GM21619 (cell line): ENCODE measurements at regions not wholly inside any gene's neighbourhood (a gene's known extent, or its start where the extent isn't known, plus 50 kb on each side); places are given as distances from the start of the nearest gene placed in this dataset.
"Not testable (repeated sequence)": the region's sequence is repeated elsewhere in the genome, so short reads cannot be mapped to it uniquely, and the experiment has no call there.

Experiments used
- ATAC-seq: cut with Tn5 transposase; IDR thresholded peaks from one replicate; pipeline ENCODE4 v1.9.1; 2021; ENCODE audit not compliant: unreplicated experiment

DNA sequence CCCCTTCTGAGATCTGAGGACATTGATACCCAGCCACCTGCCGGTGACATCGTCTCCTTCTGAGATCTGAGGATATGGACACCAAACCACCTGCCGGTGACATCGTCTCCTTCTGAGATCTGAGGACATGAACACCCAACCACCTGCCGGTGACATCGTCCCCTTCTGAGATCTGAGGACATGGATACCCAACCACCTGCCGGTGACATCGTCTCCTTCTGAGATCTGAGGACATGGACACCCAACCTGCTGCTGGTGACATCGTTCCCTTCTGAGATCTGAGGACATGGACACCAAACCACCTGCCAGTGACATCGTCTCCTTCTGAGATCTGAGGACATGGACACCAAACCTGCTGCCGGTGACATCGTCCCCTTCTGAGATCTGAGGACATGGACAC is 396.1 kb upstream of the TNRC6C start:
- not testable (repeated sequence) for ATAC-seq

DNA sequence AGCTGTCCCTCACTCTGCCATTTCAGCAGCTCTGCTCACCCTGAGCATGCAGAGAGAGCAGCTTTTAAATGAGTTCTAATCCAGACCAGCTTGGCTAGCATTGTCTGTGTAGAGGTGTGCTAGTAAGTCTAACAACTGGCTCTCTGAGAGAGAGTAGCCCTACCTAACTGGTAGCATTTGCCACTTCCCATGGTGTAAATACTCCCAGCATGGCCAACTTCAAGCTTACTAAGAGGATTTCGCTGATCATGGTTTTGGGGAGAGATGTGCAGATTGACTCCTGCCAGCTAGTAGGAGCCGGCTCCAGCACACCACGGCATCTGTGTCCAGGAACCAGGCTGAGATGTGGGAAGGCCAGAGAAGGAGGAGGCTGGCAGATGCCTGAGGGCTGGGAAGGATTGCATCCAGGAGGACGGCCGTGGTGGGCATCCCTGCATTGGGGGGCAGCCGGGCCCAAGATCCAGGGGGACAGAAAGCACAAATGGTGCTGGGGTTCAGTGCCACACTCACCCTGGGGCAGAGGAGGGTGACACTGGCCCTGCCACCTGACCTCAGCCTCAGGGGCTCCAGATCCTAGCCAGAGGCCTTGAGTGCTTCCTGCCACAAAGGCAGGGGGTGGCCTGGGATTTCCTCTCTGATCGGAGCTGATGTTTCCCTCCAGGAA is 394.9 kb upstream of the TNRC6C start:
- no peak for ATAC-seq

DNA sequence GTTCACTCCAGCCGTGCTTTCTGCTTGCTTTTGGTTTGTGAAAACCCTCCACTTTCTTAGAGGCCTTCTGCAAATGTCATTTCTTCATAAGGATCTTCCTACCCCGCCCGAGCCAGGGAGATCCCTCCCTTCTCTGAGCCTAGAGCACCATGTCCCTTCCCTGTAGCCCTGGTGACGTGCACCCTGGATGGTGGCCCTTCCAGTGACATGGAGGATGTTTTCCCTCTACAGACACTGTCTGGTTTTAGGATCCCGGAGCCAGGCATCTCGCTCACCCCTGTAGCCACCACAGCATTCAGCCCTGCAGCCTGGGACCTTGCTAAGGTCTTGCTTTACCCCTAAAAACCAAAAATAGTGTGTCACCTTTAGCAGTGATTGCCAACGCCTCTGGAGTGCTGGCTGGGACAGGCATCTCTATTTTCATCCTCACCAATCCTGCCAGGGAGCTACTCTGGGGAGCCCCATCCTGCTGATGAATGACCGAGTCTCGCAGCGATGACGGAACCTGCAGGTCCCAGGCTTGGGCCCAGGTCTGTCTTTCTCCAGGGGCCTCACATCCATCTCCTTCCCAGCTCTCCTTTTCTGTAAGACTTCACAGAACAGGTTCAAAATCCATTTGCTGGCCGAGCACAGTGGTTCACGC is 394.1 kb upstream of the TNRC6C start:
- ATAC-seq: no peak

DNA sequence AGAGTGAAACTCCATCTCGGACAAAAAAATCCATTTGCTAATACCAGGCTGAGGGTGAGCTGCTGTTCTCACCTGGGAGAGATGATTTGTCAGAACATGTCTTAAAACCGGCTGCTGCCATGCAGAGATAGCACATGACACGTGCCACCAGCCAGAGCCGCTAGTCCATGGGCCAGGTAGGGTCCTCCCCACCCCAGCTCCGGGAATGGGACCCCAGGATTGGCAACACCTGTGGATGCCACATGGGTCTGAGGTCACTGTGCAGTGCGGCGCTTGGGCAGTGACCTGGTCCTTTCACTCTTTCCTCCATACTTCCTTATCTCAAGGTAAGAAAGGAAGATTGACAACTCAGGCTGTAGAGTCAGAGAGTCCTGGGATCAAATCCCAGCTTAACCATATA is 393.3 kb upstream of the TNRC6C start:
- no peak for ATAC-seq

DNA sequence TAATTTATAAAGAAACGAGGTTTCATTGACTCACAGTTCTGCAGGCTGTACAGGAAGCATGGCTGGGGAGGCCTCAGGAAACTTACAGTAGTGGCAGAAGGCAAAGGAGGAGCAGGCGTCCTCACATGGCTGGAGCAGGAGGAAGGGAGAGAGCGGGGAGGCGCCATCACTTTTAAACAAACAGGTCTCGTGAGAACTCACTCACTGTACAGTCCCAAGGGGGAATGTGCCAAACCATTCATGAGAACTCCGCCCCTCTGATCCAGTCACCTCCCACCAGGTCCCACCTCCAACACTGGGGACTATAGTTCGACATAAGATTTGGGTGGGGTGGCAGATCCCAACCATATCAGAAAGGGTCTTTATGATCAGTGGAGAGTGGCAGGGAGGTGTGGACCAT is 392.4 kb upstream of the TNRC6C start:
- no peak for ATAC-seq

DNA sequence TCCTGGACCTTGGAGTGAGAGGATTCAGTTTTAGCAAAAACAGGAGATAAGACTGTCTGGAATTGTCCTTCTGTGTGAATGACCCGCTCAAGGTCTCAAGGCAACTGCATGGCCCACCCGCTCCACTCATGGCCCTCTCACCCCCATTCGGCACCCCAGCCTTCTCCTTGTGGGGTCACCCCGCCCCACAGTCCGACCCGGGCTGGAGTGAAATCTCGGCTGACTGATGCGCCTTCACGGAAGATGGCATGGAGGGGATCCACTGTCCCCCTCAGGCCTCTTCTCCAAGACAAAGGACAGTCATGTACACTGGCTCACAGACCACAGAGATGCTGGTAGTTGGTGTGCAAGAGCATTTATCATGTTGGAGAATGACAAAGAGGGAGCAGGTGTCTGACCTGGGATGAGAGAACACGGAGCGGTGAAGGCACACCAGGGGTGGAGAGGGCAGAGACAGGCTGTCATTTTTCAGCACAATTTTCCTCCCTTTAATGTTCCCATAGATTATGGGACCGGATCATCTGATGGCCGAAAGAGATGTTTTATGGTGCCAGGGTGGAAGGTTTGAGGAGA is 391.9 kb upstream of the TNRC6C start:
- ATAC-seq: no peak

DNA sequence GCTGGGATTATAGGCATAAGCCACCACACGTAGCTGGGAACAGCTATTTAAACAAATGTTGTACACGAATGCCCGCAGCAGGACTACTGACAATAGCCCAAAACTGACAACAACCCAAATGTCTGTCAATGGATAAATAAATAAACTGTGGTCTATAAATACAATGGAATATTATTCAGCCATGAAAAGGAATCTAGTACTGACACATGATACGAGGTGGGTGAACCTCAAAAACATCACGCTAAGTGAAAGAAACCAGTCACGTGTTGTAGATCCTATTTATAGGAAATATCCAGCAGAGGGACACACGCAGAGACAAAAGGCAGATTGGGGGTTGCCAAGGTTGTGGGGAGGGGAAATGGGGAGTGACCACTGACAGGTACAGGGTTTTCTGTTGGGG is 390.0 kb upstream of the TNRC6C start:
- ATAC-seq: no peak

DNA sequence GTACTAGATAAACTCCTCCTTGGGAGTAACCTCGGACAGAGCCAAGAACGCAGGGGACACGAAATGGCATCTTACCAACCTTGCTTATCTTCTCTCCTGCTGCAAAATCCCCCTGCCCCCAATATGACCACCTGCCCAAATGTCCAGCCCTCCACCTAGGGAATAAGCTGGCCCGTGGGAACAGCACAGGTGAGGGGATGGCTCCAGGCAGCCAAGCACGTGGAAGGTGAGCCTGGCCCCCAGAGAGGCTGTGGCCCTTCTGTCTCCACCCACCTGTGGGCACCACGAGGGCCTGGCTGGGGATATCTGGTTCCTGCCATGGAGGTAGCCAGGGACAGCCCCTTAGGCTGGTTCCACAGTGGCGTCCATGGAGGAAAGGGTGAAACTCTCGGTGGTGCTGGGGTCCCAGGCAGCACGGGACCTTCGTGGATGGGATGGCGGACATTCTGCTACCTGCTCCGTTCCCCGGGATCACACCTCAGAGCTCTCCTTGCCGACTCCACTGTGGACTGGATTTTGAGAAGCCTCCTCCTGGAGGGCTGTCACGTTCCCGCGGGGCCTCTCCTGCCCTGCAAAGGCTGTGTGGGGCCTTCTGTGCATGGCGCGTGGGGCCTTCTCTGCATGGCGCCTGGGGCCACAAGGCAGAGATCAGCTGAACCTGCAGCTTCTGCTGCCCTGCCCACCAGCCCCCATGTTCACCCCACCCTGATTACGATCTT is 388.5 kb upstream of the TNRC6C start:
- no peak for ATAC-seq

DNA sequence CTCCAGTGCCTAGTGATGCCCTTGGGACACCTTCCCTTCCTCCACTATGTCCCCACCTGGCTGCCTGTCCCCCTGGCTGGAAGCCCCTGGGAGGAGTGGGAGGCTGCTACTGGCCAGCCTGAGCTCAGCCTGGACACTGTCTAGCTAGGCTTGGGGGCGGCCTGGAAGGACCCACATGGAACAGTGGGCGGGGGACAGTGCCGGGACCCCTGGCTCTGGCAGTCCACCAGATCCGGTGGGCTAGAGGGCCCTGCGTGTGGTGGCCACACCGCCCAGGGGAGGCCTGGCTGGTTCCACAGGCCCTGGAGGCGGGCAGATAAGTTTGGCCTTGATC is 388.0 kb upstream of the TNRC6C start:
- no peak for ATAC-seq

DNA sequence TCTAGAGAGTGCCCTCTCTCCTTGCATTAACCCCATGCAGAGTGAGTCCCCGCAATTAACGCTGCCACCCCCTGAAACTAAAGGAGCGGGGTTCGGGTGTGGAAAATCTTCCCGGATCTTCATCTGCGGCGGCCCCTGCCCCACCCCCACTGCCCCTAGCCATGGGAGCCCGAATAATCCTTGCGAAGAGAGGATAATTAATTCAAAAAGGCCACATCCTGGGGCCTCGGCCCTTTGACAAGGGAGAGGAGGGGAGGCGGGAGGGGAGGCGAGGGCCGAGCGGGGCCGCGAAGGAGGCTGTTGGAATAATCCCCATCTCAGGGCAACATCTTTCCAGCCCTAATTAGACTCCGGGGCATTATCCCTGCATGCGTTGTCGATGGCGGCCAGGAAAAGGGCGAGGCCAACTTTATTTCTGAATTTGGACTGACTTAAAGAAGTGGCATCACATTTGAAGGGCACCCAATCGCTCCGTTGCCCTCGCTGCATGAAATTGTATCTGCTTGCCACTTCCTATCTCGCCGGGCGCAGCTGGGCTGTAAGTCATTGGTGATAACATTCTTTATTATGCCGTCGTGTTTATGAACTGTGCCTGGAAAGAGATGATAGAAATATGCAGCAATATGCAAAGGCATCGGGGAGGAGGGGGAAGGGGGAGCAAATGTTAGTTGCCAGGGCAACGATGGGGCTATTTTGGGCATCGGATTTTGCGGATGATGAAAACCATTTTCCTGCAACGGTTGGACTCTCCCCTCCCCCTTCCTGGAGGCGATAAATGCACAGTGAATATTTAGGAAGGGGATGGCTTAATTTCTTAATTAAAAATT is 387.1 kb upstream of the TNRC6C start:
- no peak for ATAC-seq

DNA sequence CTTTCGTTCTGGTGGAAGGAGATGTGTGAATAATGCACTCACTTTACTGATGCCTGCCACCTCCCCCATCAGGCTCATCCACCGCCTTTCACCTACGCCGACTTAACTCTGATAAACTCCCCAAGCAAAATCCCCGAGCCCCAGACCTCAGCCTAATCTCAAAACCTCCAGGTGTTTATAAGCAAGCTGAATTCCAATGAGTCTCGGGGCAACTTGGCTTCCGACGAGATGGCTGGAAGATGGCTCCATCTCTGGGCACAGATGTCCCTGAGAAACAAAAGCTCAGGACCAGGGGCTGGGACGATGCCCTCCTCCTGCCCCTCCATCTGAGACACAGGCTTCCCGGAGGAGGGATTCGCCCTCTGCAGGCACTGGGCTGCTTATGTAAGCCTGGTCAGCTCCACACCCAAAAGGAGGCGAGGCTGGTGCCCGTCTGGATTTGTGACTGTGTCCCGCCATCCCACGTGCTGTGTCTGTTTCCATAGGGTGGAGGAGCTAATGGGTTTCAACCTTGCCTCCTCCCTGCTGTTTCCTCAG is 386.4 kb upstream of the TNRC6C start:
- no peak for ATAC-seq

DNA sequence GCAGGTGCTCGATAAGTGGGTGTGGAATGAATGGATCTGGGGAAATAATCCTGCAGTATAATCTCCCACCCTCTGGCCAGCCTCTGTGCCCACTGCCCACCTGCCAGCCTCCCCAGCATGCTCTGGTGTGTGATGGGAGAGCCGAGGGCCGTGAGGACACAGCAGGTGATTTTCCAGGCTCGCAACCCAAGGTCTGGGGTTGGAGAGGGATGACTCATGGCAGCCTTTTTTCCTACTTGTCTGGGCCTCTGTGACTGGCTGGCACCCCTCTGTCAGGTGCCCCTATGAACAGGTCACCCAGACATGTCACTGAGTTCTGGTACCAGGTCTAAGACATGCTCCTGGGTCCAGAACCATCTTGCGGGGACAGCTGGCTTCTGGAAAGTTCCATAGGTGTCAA is 385.7 kb upstream of the TNRC6C start:
- no peak for ATAC-seq

DNA sequence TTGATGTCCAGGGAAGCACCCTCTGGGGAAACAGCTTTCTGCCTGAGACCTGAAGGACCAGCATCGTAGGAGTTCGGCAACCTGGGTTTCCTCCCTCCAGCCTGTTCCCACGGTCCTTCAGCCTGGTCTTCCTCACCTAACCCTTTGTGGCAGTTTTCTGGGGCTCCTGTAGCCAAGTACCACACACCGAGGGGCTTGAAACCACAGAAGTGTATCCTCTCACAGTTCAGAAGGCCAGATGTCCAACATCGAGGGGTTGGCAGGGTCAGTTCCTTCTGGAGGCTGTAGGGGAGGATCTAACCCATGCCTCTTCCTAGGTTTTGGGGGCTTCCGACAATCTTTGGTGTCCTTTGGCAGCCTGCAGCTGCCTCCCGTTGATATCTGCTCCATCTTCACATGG is 381.0 kb upstream of the TNRC6C start:
- no peak for ATAC-seq

DNA sequence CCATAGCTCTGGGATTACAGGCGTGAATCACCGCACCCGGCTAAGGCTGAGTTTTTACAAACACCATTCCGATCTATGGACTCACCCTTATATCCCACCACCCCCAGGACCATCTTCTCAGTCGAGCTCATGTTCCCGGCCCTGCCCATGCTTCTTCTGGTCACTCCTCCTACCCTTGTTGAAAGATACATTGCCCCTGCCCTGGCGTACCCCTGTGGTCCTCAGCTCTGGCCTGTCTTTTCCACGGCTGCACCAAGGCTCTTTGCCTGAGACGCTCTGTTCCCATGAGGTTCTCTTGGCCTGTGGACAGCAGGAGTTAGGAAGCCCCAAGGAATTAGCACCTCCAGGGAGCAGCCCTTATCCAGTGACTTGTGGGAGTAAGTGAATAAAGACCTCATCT is 379.4 kb upstream of the TNRC6C start:
- ATAC-seq: no peak

DNA sequence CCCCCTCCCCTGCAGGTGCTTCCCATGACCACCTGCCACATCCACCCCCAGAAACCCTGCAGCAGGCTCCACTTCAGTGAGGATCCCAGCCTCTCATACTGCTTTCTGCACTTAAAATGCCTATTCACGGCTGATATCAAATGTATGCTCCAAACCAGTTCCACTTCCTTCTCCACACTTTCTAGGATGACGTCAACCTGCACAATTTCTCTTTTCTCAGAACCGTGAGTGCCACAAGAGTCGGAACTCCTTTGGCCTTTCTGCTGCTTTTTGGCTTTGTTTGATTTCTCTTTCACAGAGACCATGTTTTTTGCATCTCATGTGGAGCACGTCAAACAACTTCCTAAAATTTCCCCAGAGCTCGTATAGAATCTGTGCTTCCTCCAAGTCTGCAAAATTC is 378.8 kb upstream of the TNRC6C start:
- no peak for ATAC-seq

DNA sequence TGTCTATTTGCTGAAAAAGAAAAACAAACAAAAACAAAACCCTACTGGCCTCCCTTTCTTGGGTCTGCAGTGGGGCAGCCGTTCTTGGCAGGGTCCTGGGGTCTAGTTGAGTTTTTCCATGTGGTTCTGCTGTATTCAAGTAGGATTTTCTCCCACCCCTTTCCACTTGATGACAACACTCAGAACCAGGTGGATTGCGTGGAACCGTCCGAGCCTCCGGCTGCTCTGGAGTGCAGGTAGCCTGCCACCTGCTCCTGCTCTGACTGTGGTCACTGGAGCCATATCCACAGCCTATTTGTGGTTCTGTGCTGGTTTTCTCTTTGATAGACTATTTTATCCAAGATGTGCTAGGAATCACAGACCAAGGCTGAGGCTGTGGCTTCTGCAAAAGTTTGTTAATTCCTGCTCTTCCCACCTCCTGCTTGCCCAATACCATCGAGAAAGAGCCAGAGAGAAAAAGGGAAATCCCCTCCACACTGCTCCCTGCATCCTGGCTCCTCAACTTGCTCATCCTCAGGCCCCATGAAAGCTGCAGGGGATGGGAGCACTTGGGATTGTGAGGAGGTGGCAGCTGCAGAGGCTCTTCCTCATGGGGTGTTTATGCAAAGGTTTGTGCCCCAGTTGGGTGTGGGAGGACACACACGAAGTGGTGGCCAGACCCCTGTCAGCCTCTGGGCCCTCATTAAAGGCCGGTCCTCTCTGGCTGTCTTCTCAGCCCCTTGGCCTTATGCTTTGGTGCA is 377.8 kb upstream of the TNRC6C start:
- no peak for ATAC-seq

DNA sequence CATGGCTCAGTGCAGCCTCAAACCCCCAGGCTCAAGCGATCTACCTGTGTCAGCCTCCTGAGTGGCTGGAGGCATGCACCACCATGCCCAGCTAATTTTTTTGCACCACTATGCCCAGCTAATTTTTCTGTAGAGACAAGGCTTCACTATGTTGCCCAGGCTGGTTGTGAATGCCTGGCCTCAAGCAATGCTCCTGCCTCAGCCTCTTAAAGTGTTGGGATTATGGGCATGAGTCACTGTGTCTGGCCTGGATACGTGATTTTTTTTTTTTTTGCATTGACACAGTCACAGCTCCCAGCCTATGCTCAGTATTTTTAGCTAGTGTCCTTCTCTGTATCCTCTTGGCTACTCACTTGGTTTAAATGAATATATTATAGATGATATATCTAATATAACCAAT is 377.0 kb upstream of the TNRC6C start:
- ATAC-seq: no peak

DNA sequence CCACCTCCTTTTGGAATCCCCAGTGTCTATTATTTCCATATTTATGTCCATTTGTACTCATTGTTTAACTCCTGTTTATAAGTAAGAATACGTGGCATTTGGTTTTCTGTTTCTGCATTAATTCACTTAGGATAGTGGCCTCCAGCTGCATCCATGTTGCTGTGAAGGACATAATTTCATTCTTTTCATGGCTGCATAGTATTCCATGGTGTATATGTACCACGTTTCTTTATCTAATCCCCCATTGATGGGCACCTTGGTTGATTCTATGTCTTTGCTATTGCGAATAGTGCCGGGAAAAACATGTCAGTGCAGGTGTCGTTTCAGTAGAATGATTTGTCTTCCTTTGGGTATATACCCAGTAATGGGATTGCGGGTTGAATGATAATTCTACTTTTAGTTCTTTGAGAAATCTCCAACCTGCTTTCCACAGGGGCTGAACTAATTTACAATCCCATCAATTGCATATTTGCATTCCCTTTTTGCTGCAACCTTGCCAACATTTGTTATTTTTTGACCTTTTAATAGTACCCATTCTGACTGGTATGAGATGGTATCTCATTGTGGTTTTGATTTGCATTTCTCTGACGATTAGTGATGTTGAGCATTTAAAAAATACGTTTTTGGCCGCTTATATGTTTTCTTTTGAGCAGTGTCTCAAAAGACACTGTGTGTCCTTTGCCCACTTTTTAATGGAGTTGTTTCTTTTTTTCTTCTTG is 373.2 kb upstream of the TNRC6C start:
- no peak for ATAC-seq

DNA sequence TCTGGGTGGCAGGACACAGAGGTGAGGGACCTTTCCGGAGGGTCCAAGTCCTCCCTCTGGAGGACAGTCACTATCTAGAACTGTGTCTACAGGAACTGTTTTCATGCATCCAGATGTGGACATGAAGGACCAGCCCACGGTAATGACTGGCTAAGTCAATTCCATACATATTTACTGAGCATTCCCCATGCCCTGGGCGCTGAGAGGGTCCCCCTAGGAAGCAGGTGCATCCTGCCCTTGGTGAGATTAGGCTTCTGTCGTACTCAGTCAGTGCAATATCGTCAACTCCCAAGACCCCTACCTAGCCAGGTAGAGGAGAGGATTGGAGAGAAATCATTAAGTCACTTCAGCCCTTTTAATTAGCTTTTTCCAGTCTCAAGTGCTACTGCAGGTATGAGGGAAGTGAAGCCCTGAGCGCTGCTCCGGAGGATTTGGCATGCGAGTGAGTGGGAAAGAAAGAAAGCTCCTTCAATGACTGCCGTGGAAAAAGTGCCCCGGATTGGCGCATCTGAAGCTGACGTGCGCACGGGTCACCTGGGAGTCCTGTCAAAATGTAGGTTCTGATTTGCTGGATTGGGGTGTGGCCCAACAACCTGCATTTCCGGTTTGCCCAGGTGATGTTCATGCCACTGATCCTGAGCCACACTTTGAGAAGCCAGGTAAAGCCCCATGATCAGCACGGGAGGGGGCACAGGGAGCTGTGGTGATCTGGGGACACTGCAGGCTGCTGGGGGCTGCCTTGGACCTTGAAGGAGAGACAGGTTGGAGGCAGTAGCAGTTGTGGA is 367.4 kb upstream of the TNRC6C start:
- ATAC-seq: no peak
